ENCODE measurements at regions not wholly inside any gene's neighbourhood (a gene's known extent, or its start where the extent isn't known, plus 50 kb on each side); places are given as distances from the start of the nearest gene placed in this dataset.

- peak; percentile 72 for DNase-seq
Measured at GRCh38 chr4:41429280-41429669, 108.7 kb upstream of the LIMCH1 start.

GRCh38 chr4:41430792-41431191, 107.2 kb upstream of the LIMCH1 start:
- no peak for DNase-seq

- DNase-seq = no peak
Measured at GRCh38 chr4:41431276-41431675, 106.7 kb upstream of the LIMCH1 start.

GRCh38 chr4:41432219-41432618, 105.7 kb upstream of the LIMCH1 start:
- no peak for DNase-seq

GRCh38 chr4:41432881-41433280, 105.1 kb upstream of the LIMCH1 start:
- no peak for DNase-seq

GRCh38 chr4:41433361-41433760, 104.6 kb upstream of the LIMCH1 start:
- no peak for DNase-seq

GRCh38 chr4:41435510-41435909, 102.4 kb upstream of the LIMCH1 start:
- DNase-seq = no peak

GRCh38 chr4:41436419-41436818, 101.5 kb upstream of the LIMCH1 start:
- DNase-seq = peak; percentile 77

- DNase-seq = peak; percentile 70
Measured at GRCh38 chr4:41437111-41437536, 100.8 kb upstream of the LIMCH1 start.

- DNase-seq = peak; percentile 41
Measured at GRCh38 chr4:41438931-41439297, 99.0 kb upstream of the LIMCH1 start.

GRCh38 chr4:41442810-41443209, 95.1 kb upstream of the LIMCH1 start:
- DNase-seq = no peak

GRCh38 chr4:41443340-41444079, 94.4 kb upstream of the LIMCH1 start:
- DNase-seq = no peak

- no peak for DNase-seq
Measured at GRCh38 chr4:41446391-41446790, 91.6 kb upstream of the LIMCH1 start.

- no peak for DNase-seq
Measured at GRCh38 chr4:41446981-41447725, 90.8 kb upstream of the LIMCH1 start.

GRCh38 chr4:41448934-41449333, 89.0 kb upstream of the LIMCH1 start:
- DNase-seq = no peak

GRCh38 chr4:41451961-41452360, 86.0 kb upstream of the LIMCH1 start:
- DNase-seq = no peak

GRCh38 chr4:41452484-41453225, 85.3 kb upstream of the LIMCH1 start:
- no peak for DNase-seq

GRCh38 chr4:41454423-41454822, 83.5 kb upstream of the LIMCH1 start:
- DNase-seq = no peak

GRCh38 chr4:41455206-41455605, 82.8 kb upstream of the LIMCH1 start:
- DNase-seq = no peak

GRCh38 chr4:41456559-41457101, 81.3 kb upstream of the LIMCH1 start:
- DNase-seq = no peak

- DNase-seq = no peak
Measured at GRCh38 chr4:41458689-41459088, 79.3 kb upstream of the LIMCH1 start.

- no peak for DNase-seq
Measured at GRCh38 chr4:41460641-41461040, 77.3 kb upstream of the LIMCH1 start.

GRCh38 chr4:41461780-41462307, 76.1 kb upstream of the LIMCH1 start:
- DNase-seq = no peak

Data from NCI-H524 treated with DMSO at 0.1 percent for 48 hours (cell line).